Psoas muscle (tissue), 7 donors: ENCODE measurements at regions not wholly inside any gene's neighbourhood (a gene's known extent, or its start where the extent isn't known, plus 50 kb on each side); places are given as distances from the start of the nearest gene placed in this dataset.
"Not testable (repeated sequence)": the region's sequence is repeated elsewhere in the genome, so short reads cannot be mapped to it uniquely, and the experiment has no call there.

Source experiments
- ATAC-seq, 4 donors: fragments of 200-7000 bp; cut with Tn5 transposase; one replicate each; pipeline ENCODE4 v1.9.1; 2020; ENCODE audit warnings: moderate library complexity in 3 of 4, mild to moderate bottlenecking in 2 of 4
- DNase-seq, 2 donors: peaks; one replicate each; pipeline ENCODE4 v3.0.0-alpha.2; 2020
- H3K27ac ChIP-seq: fragments of 200-600 bp; one replicate; pipeline ENCODE4 v1.8.0; 2022
- H3K27me3 ChIP-seq, 3 donors: fragments of 200-600 bp in 1 of 3; one replicate each; pipeline versions ENCODE4 v1.6.1 to v1.8.0; 2013 to 2022; ENCODE audit warnings: low read length in 2 of 3, mild to moderate bottlenecking in 2 of 3, moderate library complexity in 1 of 3; ENCODE audit not compliant: insufficient read depth in 3 of 3
- H3K36me3 ChIP-seq, 2 donors: fragments of 200-600 bp in 1 of 2; one replicate each; pipeline versions ENCODE4 v1.6.1 to v1.8.0; 2013 to 2022; ENCODE audit warnings: low read depth in 1 of 2, mild to moderate bottlenecking in 1 of 2, moderate library complexity in 1 of 2; ENCODE audit not compliant: insufficient read depth in 1 of 2
- H3K4me1 ChIP-seq: fragments of 200-600 bp; one replicate; pipeline ENCODE4 v1.8.0; 2022
- H3K4me3 ChIP-seq: fragments of 200-600 bp; one replicate; pipeline ENCODE4 v1.8.0; 2022; ENCODE audit warnings: mild to moderate bottlenecking
- H3K9me3 ChIP-seq: fragments of 200-600 bp; one replicate; pipeline ENCODE4 v1.8.0; 2022
- CTCF ChIP-seq: fragments of 200-600 bp; IDR thresholded peaks from one replicate; pipeline ENCODE4 v1.8.0; 2022; ENCODE audit warnings: antibody characterized with exemption
- WGBS, 3 donors: extraction: QIAGEN DNeasy Blood & Tissue Kit; methylation state at CpG; one replicate each; pipeline versions ENCODE4 v1.1.6 to v1.1.7; 2013; 5-methylcytosine and 5-hydroxymethylcytosine counted together
- intact Hi-C, 2 donors: fragments of 100-400 bp; cut with DNase I; formaldehyde crosslinking; loops; one replicate each; pipeline versions ENCODE4 v1.11.0 to v1.14.2; 2022
- donor health status: healthy with polysubstance abuse.
- donor health status: DM: no; HTN: no; CAD: no; lungs with moderate emphysema.
- donor health status: Bipolar disorder and iron deficiency.
- donor health status: healthy.
- donor health status: DM: yes; HTN: yes; CAD: no.
- donor health status: DM: no; HTN: no; CAD: no.
- donor health status: DM: yes; HTN: yes; CAD: no.

GRCh38 chr5:154644745-154645411 is 110.3 kb upstream of the LARP1 start:
- ATAC-seq (no peak), DNase-seq (no peak)
- WGBS, 3 donors, result 89 to 100% (median 93%) methylated on average over 5 of the region's 5 CpGs
- Histone ChIP-seq H3K4me3 (no peak overlapping the region), H3K27me3 (no peaks in the 10 kb centered on the region), H3K36me3 (no peaks in the 10 kb centered on the region), H3K9me3 (no peaks in the 10 kb centered on the region), H3K27ac (no peak overlapping the region), H3K4me1 (peaks cover 10% of the 10 kb centered on the region)
- intact Hi-C loops, result loop anchor here in 1 of 2 donors (5.0 kb wide), 1 partner anchor 178 kb away; no protein-coding TSS in a partner anchor
- no peak for TF ChIP-seq CTCF

GRCh38 chr5:154642499-154643245 is 112.5 kb upstream of the LARP1 start:
- Histone ChIP-seq H3K9me3 (no peaks in the 10 kb centered on the region), H3K4me3 (no peak overlapping the region), H3K27me3 (no peaks in the 10 kb centered on the region), H3K27ac (no peak overlapping the region), H3K36me3 (no peaks in the 10 kb centered on the region), H3K4me1 (peaks cover 4% of the 10 kb centered on the region)
- ATAC-seq, result peak in 3 of 4 donors; percentile 65 to 79 (median 73)
- intact Hi-C loops, result loop anchor here in 1 of 2 donors (5.0 kb wide), 1 partner anchor 175 kb away; no protein-coding TSS in a partner anchor
- WGBS, 3 donors, result 38 to 71% (median 51%) methylated on average over 12 of the region's 12 CpGs
- no peak for DNase-seq
- TF ChIP-seq CTCF, result peak; percentile 46

- 63 to 70% (median 69%) methylated on average over 4 of the region's 4 CpGs for WGBS, 3 donors
Observed at GRCh38 chr5:154640213-154640831, 114.9 kb upstream of the LARP1 start.

GRCh38 chr5:154636786-154637185 is 118.4 kb upstream of the LARP1 start:
- H3K4me1 ChIP-seq, intact Hi-C loops, H3K27ac ChIP-seq, ATAC-seq, H3K27me3 ChIP-seq, H3K36me3 ChIP-seq, H3K9me3 ChIP-seq, H3K4me3 ChIP-seq, DNase-seq: not testable (repeated sequence)
- 94 to 95% (median 95%) methylated on average over 7 of the region's 7 CpGs for WGBS, 3 donors

More at GRCh38 chr5:154640213-154640831, 114.9 kb upstream of the LARP1 start:
- not testable (repeated sequence) for H3K27ac ChIP-seq, DNase-seq, H3K27me3 ChIP-seq, H3K9me3 ChIP-seq, H3K36me3 ChIP-seq, H3K4me3 ChIP-seq, H3K4me1 ChIP-seq, ATAC-seq
- peak; percentile 43 for TF ChIP-seq CTCF
- intact Hi-C loops, result loop anchor here in 1 of 2 donors (5.0 kb wide), 1 partner anchor 173 kb away; no protein-coding TSS in a partner anchor

GRCh38 chr5:154636271-154636670 is 118.9 kb upstream of the LARP1 start:
- DNase-seq, H3K9me3 ChIP-seq, intact Hi-C loops, H3K4me1 ChIP-seq, H3K27me3 ChIP-seq, H3K4me3 ChIP-seq, H3K27ac ChIP-seq, ATAC-seq, H3K36me3 ChIP-seq: not testable (repeated sequence)
- WGBS, 3 donors, result 81 to 85% (median 82%) methylated on average over 10 to 12 of the region's 12 CpGs

- H3K4me1 ChIP-seq, H3K36me3 ChIP-seq, ATAC-seq, H3K9me3 ChIP-seq, H3K27ac ChIP-seq, intact Hi-C loops, H3K27me3 ChIP-seq, DNase-seq, H3K4me3 ChIP-seq: not testable (repeated sequence)
- 86 to 92% (median 87%) methylated on average over 4 of the region's 4 CpGs for WGBS, 3 donors
Observed at GRCh38 chr5:154633744-154634143, 121.4 kb upstream of the LARP1 start.
